HepG2 (cell line): ENCODE measurements at regions not wholly inside any gene's neighbourhood (a gene's known extent, or its start where the extent isn't known, plus 50 kb on each side); places are given as distances from the start of the nearest gene placed in this dataset.

Source experiments
- HNF4A ChIP-seq: sonication (generic); formaldehyde crosslinking; IDR thresholded peaks from 2 replicates; pipeline ENCODE4 v1.4.0; 2020; ENCODE audit warnings: missing genetic modification reagents
- NR2C2 ChIP-seq: sonication (generic); formaldehyde crosslinking; IDR thresholded peaks from 2 replicates; pipeline ENCODE4 v1.4.0; 2020; ENCODE audit warnings: missing genetic modification reagents, mild to moderate bottlenecking, moderate library complexity, borderline replicate concordance
- SCMH1 ChIP-seq: sonication (generic); formaldehyde crosslinking; IDR thresholded peaks from 2 replicates; pipeline ENCODE4 v1.9.0; 2021; ENCODE audit warnings: missing genetic modification reagents, mild to moderate bottlenecking, borderline replicate concordance
- ZNF570 ChIP-seq: sonication (generic); formaldehyde crosslinking; IDR thresholded peaks from 2 replicates; pipeline ENCODE4 v1.4.0; 2020; ENCODE audit warnings: mild to moderate bottlenecking, missing genetic modification reagents, borderline replicate concordance

- no peak for TF ChIP-seq HNF4A (CRISPR knock-in tag)
- TF ChIP-seq SCMH1 (CRISPR knock-in tag): no peak
- no peak for TF ChIP-seq NR2C2 (CRISPR knock-in tag)
- TF ChIP-seq ZNF570 (CRISPR knock-in tag): no peak
Measured at GRCh38 chr19:30319876-30320275, 52.3 kb upstream of the ZNF536 start.
